Body of pancreas (tissue), 4 donors: ENCODE measurements at regions not wholly inside any gene's neighbourhood (a gene's known extent, or its start where the extent isn't known, plus 50 kb on each side); places are given as distances from the start of the nearest gene placed in this dataset.

Experiments
- POLR2A ChIP-seq, 3 donors: fragments of 450-650 bp; IDR thresholded peaks; one replicate each; pipeline ENCODE4 v1.6.1; 2016; ENCODE audit warnings: antibody characterized with exemption in 3 of 3, mild to moderate bottlenecking in 2 of 3
- TF ChIP-seq, protein P1 (sequence below), 7 experiments: fragments of 450-650 bp in 4 of 7; fragments of 200-600 bp in 3 of 7; sonication (generic) in 3 of 7; IDR thresholded peaks; one replicate each; pipeline ENCODE4 v1.5.1; 2016 to 2019; ENCODE audit warnings: antibody characterized with exemption in 7 of 7

DNA sequence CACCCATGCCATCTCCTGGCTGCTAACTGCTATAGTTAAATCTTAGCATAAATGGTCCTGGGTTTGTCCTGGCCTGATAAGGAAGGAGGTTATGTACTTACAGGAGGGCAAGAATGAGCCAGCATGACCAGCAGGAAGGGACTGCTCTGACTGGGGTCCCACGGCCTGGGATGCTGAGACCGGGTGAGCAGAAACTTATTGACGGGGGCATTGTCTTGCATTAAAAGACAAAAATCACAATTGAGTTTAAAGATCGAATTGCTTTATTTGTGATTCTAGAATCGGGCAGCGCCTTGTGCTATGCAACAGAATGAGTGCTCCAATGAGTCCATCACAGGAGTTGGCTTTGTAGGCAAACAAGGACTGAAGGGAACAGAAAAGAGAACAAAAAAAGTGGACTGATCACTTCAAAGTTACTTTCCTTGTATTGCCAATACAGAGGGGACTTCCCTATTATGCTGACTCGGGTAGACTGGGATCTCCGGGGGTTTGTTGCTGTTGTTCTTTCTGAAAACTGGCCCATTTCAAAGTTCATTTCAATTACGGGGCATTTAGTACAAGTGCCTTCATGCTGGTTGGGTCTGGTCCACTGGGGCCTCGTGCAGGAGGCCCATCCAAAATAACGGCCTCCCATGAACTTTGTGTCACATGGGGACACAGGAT, 87.1 kb upstream of the SLC66A3 start:
- no peak for TF ChIP-seq POLR2A (IDR thresholded peaks at IDR 0.05)
- TF ChIP-seq, protein P1, sequence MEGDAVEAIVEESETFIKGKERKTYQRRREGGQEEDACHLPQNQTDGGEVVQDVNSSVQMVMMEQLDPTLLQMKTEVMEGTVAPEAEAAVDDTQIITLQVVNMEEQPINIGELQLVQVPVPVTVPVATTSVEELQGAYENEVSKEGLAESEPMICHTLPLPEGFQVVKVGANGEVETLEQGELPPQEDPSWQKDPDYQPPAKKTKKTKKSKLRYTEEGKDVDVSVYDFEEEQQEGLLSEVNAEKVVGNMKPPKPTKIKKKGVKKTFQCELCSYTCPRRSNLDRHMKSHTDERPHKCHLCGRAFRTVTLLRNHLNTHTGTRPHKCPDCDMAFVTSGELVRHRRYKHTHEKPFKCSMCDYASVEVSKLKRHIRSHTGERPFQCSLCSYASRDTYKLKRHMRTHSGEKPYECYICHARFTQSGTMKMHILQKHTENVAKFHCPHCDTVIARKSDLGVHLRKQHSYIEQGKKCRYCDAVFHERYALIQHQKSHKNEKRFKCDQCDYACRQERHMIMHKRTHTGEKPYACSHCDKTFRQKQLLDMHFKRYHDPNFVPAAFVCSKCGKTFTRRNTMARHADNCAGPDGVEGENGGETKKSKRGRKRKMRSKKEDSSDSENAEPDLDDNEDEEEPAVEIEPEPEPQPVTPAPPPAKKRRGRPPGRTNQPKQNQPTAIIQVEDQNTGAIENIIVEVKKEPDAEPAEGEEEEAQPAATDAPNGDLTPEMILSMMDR (IDR thresholded peaks at IDR 0.05): no peak
